Endothelial cell of umbilical vein (primary cell): ENCODE measurements at regions not wholly inside any gene's neighbourhood (a gene's known extent, or its start where the extent isn't known, plus 50 kb on each side); places are given as distances from the start of the nearest gene placed in this dataset.

Experiments used
- CTCF ChIP-seq, 2 donors: IDR thresholded peaks; 1 replicate in 1 of 2; 2 replicates in 1 of 2; pipeline ENCODE4 v1.5.1; 2011; ENCODE audit warnings: low read length in 2 of 2, mild to moderate bottlenecking in 2 of 2, moderate library complexity in 2 of 2, control low read depth in 1 of 2, inconsistent platforms in 1 of 2, low read depth in 1 of 2; ENCODE audit not compliant: insufficient read depth in 1 of 2; ENCODE audit errors: extremely low read depth in 1 of 2
- EZH2 ChIP-seq: IDR thresholded peaks from 2 replicates; pipeline ENCODE4 v1.6.1; 2012; ENCODE audit warnings: borderline replicate concordance, low read depth, mild to moderate bottlenecking, moderate library complexity, low read length, inconsistent platforms; ENCODE audit not compliant: severe bottlenecking
- MAX ChIP-seq: IDR thresholded peaks from 2 replicates; pipeline ENCODE4 v1.6.1; 2011; ENCODE audit not compliant: insufficient read depth, insufficient read length

GRCh38 chr18:64876833-64877232 lies 727.9 kb upstream of the LINC00305 start:
- TF ChIP-seq EZH2 (no peak), MAX (no peak), CTCF (IDR thresholded peaks at IDR 0.05; ENCODE audit: extremely low read depth in 1 of 2, insufficient read depth in 1 of 2, low read depth in 1 of 2, low read length in 2 of 2) (no peak)
